H1 (cell line): ENCODE measurements at regions not wholly inside any gene's neighbourhood (a gene's known extent, or its start where the extent isn't known, plus 50 kb on each side); places are given as distances from the start of the nearest gene placed in this dataset.
"Not testable (repeated sequence)": the region's sequence is repeated elsewhere in the genome, so short reads cannot be mapped to it uniquely, and the experiment has no call there.

Experiments used
- CTCF ChIA-PET: fragments of 300-600 bp; sonication (Branson Sonifier 250); formaldehyde crosslinking; loops from one replicate; lab custom pipeline; 2021; ENCODE audit not compliant: partially characterized antibody; lab: Charles Lee
- POLR2A ChIA-PET: fragments of 300-600 bp; sonication (Branson Sonifier 250); formaldehyde crosslinking; loops from one replicate; lab custom pipeline; 2021; ENCODE audit warnings: inconsistent platforms; ENCODE audit not compliant: partially characterized antibody; lab: Charles Lee
- DNase-seq, 2 experiments: peaks; one replicate each; pipeline versions ENCODE4 v3.0.0 to v3.0.0-alpha.2; 2010 to 2022; ENCODE audit warnings: low spot score in 2 of 2, low read depth in 1 of 2, mixed read lengths in 1 of 2
- FAIRE-seq: peaks from 2 replicates; lab custom pipeline; 2011; peaks lifted over from hg19 to GRCh38; lab: Jason Lieb, UNC
- H2AFZ ChIP-seq: 2 replicates; pipeline ENCODE4 v1.8.1; 2012; ENCODE audit warnings: low read length, inconsistent platforms
- H2AK5ac ChIP-seq: 2 replicates; pipeline ENCODE4 v1.6.1; 2013; ENCODE audit warnings: low read depth, low read length
- H2BK120ac ChIP-seq: replicated peaks from 2 replicates; pipeline ENCODE3; 2013; ENCODE audit warnings: low read depth, low read length, inconsistent platforms
- H2BK12ac ChIP-seq: 2 replicates; pipeline ENCODE4 v1.6.1; 2013; ENCODE audit warnings: low read depth, low read length
- H2BK15ac ChIP-seq: 2 replicates; pipeline ENCODE4 v1.6.1; 2013; ENCODE audit warnings: low read length
- H2BK20ac ChIP-seq: 2 replicates; pipeline ENCODE4 v1.6.1; 2013; ENCODE audit warnings: low read length
- H2BK5ac ChIP-seq: 2 replicates; pipeline ENCODE4 v1.6.1; 2013; ENCODE audit warnings: low read depth, low read length
- H3K14ac ChIP-seq: 2 replicates; pipeline ENCODE4 v1.6.1; 2013; ENCODE audit warnings: inconsistent platforms; ENCODE audit not compliant: insufficient read length
- H3K18ac ChIP-seq: 2 replicates; pipeline ENCODE4 v1.6.1; 2013; ENCODE audit warnings: low read length; ENCODE audit errors: extremely low read depth
- H3K23ac ChIP-seq: 2 replicates; pipeline ENCODE4 v1.6.1; 2013; ENCODE audit warnings: inconsistent platforms; ENCODE audit not compliant: insufficient read length
- H3K23me2 ChIP-seq: 2 replicates; pipeline ENCODE4 v1.6.1; 2013; ENCODE audit warnings: low read depth, low read length
- H3K27ac ChIP-seq: 2 replicates; pipeline ENCODE4 v1.6.1; 2011; ENCODE audit warnings: low read depth, low read length, inconsistent platforms
- H3K27me3 ChIP-seq, 4 experiments: replicated peaks in 1 of 4; 1 replicate in 1 of 4; 2 replicates in 3 of 4; pipeline versions ENCODE4 v1.6.1 to v1.8.1; 2011 to 2013; ENCODE audit warnings: low read length in 3 of 4, mild to moderate bottlenecking in 3 of 4, inconsistent platforms in 2 of 4, mixed read lengths in 2 of 4, moderate library complexity in 1 of 4; ENCODE audit not compliant: control insufficient read depth in 3 of 4, insufficient read depth in 3 of 4; ENCODE audit errors: extremely low read depth in 1 of 4
- H3K36me3 ChIP-seq, 4 experiments: 2 replicates each; pipeline versions ENCODE4 v1.6.1 to v1.8.1; 2011 to 2013; ENCODE audit warnings: mild to moderate bottlenecking in 4 of 4, low read length in 3 of 4, moderate library complexity in 2 of 4, control low read depth in 1 of 4, inconsistent platforms in 1 of 4; ENCODE audit not compliant: insufficient read depth in 4 of 4, control insufficient read depth in 2 of 4
- H3K4ac ChIP-seq: replicated peaks from 2 replicates; pipeline ENCODE3; 2013; ENCODE audit warnings: low read length, low read depth, mixed read lengths, inconsistent platforms; ENCODE audit not compliant: insufficient read length
- H3K4me1 ChIP-seq, 4 experiments: replicated peaks in 1 of 4; 1 replicate in 1 of 4; 2 replicates in 3 of 4; pipeline versions ENCODE4 v1.6.1 to v1.8.1; 2011 to 2013; ENCODE audit warnings: low read length in 3 of 4, inconsistent platforms in 2 of 4, mixed read lengths in 1 of 4; ENCODE audit not compliant: insufficient read depth in 4 of 4, control insufficient read depth in 3 of 4
- H3K4me2 ChIP-seq, 2 experiments: 2 replicates each; pipeline versions ENCODE4 v1.6.1 to v1.8.1; 2011 to 2013; ENCODE audit warnings: low read depth in 2 of 2, low read length in 2 of 2, control low read depth in 1 of 2, inconsistent platforms in 1 of 2, mild to moderate bottlenecking in 1 of 2; ENCODE audit not compliant: insufficient read depth in 1 of 2
- H3K4me3 ChIP-seq, 4 experiments: fragments of 200-600, 300-600 bp in 1 of 4; sonication (generic), shearing (Covaris generic), sonication (Bioruptor Twin) in 1 of 4; 2 replicates each; pipeline versions ENCODE4 v1.5.1 to v1.8.1; 2011 to 2016; ENCODE audit warnings: low read length in 4 of 4, low read depth in 3 of 4, control low read depth in 2 of 4, inconsistent platforms in 2 of 4, mild to moderate bottlenecking in 2 of 4, mixed read lengths in 1 of 4, moderate library complexity in 1 of 4; ENCODE audit not compliant: insufficient read depth in 2 of 4; ENCODE audit errors: extremely low read depth in 1 of 4
- H3K56ac ChIP-seq: replicated peaks from 2 replicates; pipeline ENCODE3; 2013; ENCODE audit warnings: low read depth, mild to moderate bottlenecking, mixed read lengths, low read length, inconsistent platforms; ENCODE audit not compliant: insufficient read length
- H3K79me1 ChIP-seq: 2 replicates; pipeline ENCODE4 v1.6.1; 2013; ENCODE audit warnings: low read depth, low read length, control low read depth
- H3K79me2 ChIP-seq, 2 experiments: 2 replicates each; pipeline versions ENCODE4 v1.6.1 to v1.8.1; 2012 to 2013; ENCODE audit warnings: low read length in 2 of 2, mild to moderate bottlenecking in 2 of 2, inconsistent platforms in 1 of 2; ENCODE audit not compliant: insufficient read depth in 2 of 2, control insufficient read depth in 1 of 2
- H3K9ac ChIP-seq, 4 experiments: replicated peaks in 1 of 4; 1 replicate in 1 of 4; 2 replicates in 3 of 4; pipeline versions ENCODE4 v1.6.1 to v1.8.1; 2011 to 2013; ENCODE audit warnings: low read depth in 3 of 4, low read length in 3 of 4, control low read depth in 2 of 4, mild to moderate bottlenecking in 2 of 4, moderate library complexity in 2 of 4, inconsistent platforms in 1 of 4; ENCODE audit errors: extremely low read depth in 1 of 4
- H3K9me3 ChIP-seq, 2 experiments: 2 replicates each; pipeline versions ENCODE4 v1.6.1 to v1.8.1; 2012 to 2013; ENCODE audit warnings: mild to moderate bottlenecking in 2 of 2, moderate library complexity in 2 of 2, control low read depth in 1 of 2, inconsistent platforms in 1 of 2, low read depth in 1 of 2, low read length in 1 of 2, mixed read lengths in 1 of 2; ENCODE audit not compliant: insufficient read depth in 2 of 2
- H4K20me1 ChIP-seq, 2 experiments: replicated peaks in 1 of 2; 2 replicates each; pipeline versions ENCODE3 to v1.8.1; 2011 to 2013; ENCODE audit warnings: inconsistent platforms in 2 of 2, low read length in 2 of 2, mild to moderate bottlenecking in 1 of 2; ENCODE audit not compliant: insufficient read depth in 2 of 2, control insufficient read depth in 1 of 2
- H4K5ac ChIP-seq: 2 replicates; pipeline ENCODE4 v1.6.1; 2013; ENCODE audit warnings: low read length, low read depth, mixed read lengths, inconsistent platforms; ENCODE audit not compliant: insufficient read length
- H4K8ac ChIP-seq: 2 replicates; pipeline ENCODE4 v1.8.0; 2013; ENCODE audit warnings: mild to moderate bottlenecking, moderate library complexity, low read length, inconsistent platforms; ENCODE audit not compliant: insufficient read depth; ENCODE audit errors: extremely low read depth
- H4K91ac ChIP-seq: replicated peaks from 2 replicates; pipeline ENCODE3; 2013; ENCODE audit warnings: low read length, mixed read lengths, inconsistent platforms; ENCODE audit not compliant: insufficient read length
- WGBS, 2 experiments: shearing (Covaris generic) in 1 of 2; methylation state at CpG; one replicate each; pipeline versions ENCODE4 v1.1.6 to v1.1.7; 2013 to 2015; ENCODE audit warnings: low lambda C conversion rate in 2 of 2, mixed read lengths in 2 of 2, inconsistent platforms in 1 of 2, low coverage in 1 of 2, missing lambda C conversion rate in 1 of 2; ENCODE audit not compliant: insufficient replicate concordance in 2 of 2, insufficient coverage in 1 of 2, insufficient read length in 1 of 2; ENCODE audit errors: extremely low coverage in 1 of 2, missing lambda C conversion rate in 1 of 2; 5-methylcytosine and 5-hydroxymethylcytosine counted together

DNA sequence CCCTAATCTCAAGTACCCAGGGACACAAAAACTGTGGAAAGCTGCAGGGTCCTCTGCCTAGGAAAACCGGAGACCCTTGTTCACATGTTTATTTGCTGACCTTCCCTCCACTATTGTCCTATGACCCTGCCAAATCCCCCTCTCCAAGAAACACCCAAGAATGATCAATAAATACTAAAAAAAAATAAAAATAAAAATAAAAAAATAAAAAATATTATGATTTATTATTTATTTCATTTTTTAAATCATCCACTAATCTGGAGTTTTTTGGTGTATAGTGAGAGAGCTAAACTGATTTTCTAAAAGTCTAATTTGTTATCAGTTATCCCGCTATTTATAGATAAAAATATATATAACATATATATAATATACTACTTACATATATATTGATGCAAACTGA is 360.6 kb downstream of the ZBBX start:
- H3K4me3 ChIP-seq, H3K9ac ChIP-seq, H2BK20ac ChIP-seq, H3K4me2 ChIP-seq, H3K56ac ChIP-seq, H2BK12ac ChIP-seq, H2BK120ac ChIP-seq, H3K27me3 ChIP-seq, H3K27ac ChIP-seq, H4K8ac ChIP-seq, H3K79me1 ChIP-seq, H3K4me1 ChIP-seq, CTCF ChIA-PET, H3K79me2 ChIP-seq, H3K23me2 ChIP-seq, DNase-seq, H2AFZ ChIP-seq, H2BK15ac ChIP-seq, H2AK5ac ChIP-seq, H3K36me3 ChIP-seq, H4K91ac ChIP-seq, H3K18ac ChIP-seq, POLR2A ChIA-PET, H4K5ac ChIP-seq, FAIRE-seq, H2BK5ac ChIP-seq, H4K20me1 ChIP-seq, H3K4ac ChIP-seq, H3K23ac ChIP-seq, H3K14ac ChIP-seq: not testable (repeated sequence)
- WGBS, 2 experiments, result 90% methylated on average over 2 of the region's 2 CpGs; no CpG with 5 or more reads in 1 of the 2 experiments
- peaks cover 0 to 16% of the 10 kb centered on the region in 2 experiments; a peak in 2 of 4 replicates for H3K9me3 ChIP-seq

DNA sequence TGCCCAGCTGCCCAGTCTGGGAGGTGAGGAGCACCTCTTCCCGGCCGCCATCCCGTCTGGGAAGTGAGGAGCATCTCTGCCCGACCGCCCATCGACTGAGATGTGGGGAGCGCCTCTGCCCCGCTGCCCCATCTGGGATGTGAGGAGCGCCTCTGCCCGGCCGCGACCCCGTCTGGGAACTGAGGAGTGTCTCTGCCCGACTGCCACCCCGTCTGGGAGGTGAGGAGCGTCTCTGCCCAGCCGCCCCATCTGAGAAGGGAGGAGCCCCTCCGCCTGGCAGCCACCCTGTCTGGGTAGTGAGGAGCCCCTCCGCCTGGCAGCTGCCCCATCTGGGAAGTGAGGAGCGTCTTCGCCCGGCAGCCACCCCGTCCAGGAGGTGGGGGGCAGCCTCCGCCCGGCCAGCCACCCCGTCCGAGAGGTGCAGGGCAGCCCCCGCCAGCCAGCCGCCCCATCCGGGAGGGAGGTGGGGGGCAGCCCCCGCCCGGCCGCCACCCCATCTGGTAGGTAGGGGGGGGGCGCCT is 361.4 kb downstream of the ZBBX start:
- H3K23me2 ChIP-seq, H4K5ac ChIP-seq, H3K23ac ChIP-seq, FAIRE-seq, H3K4me3 ChIP-seq, H3K56ac ChIP-seq, H3K27me3 ChIP-seq, H3K36me3 ChIP-seq, DNase-seq, H4K91ac ChIP-seq, H2BK120ac ChIP-seq, CTCF ChIA-PET, H4K20me1 ChIP-seq, H3K14ac ChIP-seq, H4K8ac ChIP-seq, H2BK5ac ChIP-seq, H2BK20ac ChIP-seq, POLR2A ChIA-PET, H3K4me2 ChIP-seq, H3K79me1 ChIP-seq, H3K4me1 ChIP-seq, H2AK5ac ChIP-seq, H3K9ac ChIP-seq, H3K18ac ChIP-seq, H2BK12ac ChIP-seq, H2AFZ ChIP-seq, H3K79me2 ChIP-seq, H3K27ac ChIP-seq, H2BK15ac ChIP-seq, H3K4ac ChIP-seq: not testable (repeated sequence)
- 85% methylated on average over 24 of the region's 34 CpGs; no CpG with 5 or more reads in 1 of the 2 experiments for WGBS, 2 experiments
- peaks cover 0 to 16% of the 10 kb centered on the region in 2 experiments; a peak in 2 of 4 replicates for H3K9me3 ChIP-seq
